A673 (cell line): ENCODE measurements at regions not wholly inside any gene's neighbourhood (a gene's known extent, or its start where the extent isn't known, plus 50 kb on each side); places are given as distances from the start of the nearest gene placed in this dataset.

ENCODE experiments used
- BruUV-seq: library from RNA; stranded (reverse); fragments of 400-500 nt; replicated peaks from 2 replicates; lab custom pipeline; 2021; lab: Mats Ljungman, UMichigan
- CTCF ChIA-PET: fragments of 300-600 bp; sonication (Branson Sonifier 250); formaldehyde crosslinking; loops from one replicate; lab custom pipeline; 2022; ENCODE audit warnings: antibody characterized with exemption; lab: Charles Lee
- POLR2A ChIA-PET: fragments of 300-600 bp; sonication (Branson Sonifier 250); formaldehyde crosslinking; loops from one replicate; lab custom pipeline; 2022; ENCODE audit warnings: antibody characterized with exemption; ENCODE audit not compliant: low non-redundant PET; lab: Charles Lee
- DNase-seq: peaks from one replicate; pipeline ENCODE4 v3.0.0-alpha.2; 2015; ENCODE audit warnings: low spot score
- H3K27ac ChIP-seq: fragments of 200-600 bp; sonication (generic); 2 replicates; pipeline ENCODE4 v1.5.1; 2016; ENCODE audit warnings: mixed run types, low read depth, mild to moderate bottlenecking, mixed read lengths, antibody characterized with exemption, low read length; ENCODE audit not compliant: poor library complexity, severe bottlenecking
- H3K27me3 ChIP-seq: fragments of 200-600 bp; sonication (generic); replicated peaks from 2 replicates; pipeline ENCODE4 v1.6.1; 2017; ENCODE audit warnings: mixed run types, low read depth, mild to moderate bottlenecking, mixed read lengths, antibody characterized with exemption, low read length; ENCODE audit not compliant: insufficient read depth, poor library complexity
- H3K36me3 ChIP-seq: fragments of 200-600 bp; sonication (generic); 2 replicates; pipeline ENCODE4 v1.6.1; 2016; ENCODE audit warnings: mixed run types, mild to moderate bottlenecking, mixed read lengths, antibody characterized with exemption, low read length; ENCODE audit not compliant: insufficient read depth, poor library complexity, severe bottlenecking
- H3K4me1 ChIP-seq: fragments of 200-600 bp; sonication (generic); 2 replicates; pipeline ENCODE4 v1.6.1; 2017; ENCODE audit warnings: mixed run types, mild to moderate bottlenecking, mixed read lengths, antibody characterized with exemption, low read length; ENCODE audit not compliant: insufficient read depth, poor library complexity, severe bottlenecking
- H3K4me3 ChIP-seq: fragments of 200-600 bp; sonication (generic); 2 replicates; pipeline ENCODE4 v1.5.1; 2016; ENCODE audit warnings: low read depth, mixed run types, mild to moderate bottlenecking, mixed read lengths, low read length; ENCODE audit not compliant: poor library complexity, severe bottlenecking
- H3K9me3 ChIP-seq: fragments of 200-600 bp; sonication (generic); 2 replicates; pipeline ENCODE4 v1.6.1; 2016; ENCODE audit warnings: mixed run types, low read depth, mild to moderate bottlenecking, mixed read lengths, antibody characterized with exemption, low read length; ENCODE audit not compliant: poor library complexity, severe bottlenecking
- CTCF ChIP-seq: fragments of 300-800, 200-600 bp; sonication (generic); conservative IDR thresholded peaks from 2 replicates; pipeline ENCODE4 v1.5.1; 2017; ENCODE audit warnings: low read depth, mild to moderate bottlenecking, antibody characterized with exemption, low read length, moderate library complexity, mixed read lengths
- EZH2 ChIP-seq: fragments of 200-600 bp; sonication (generic); IDR thresholded peaks from 2 replicates; pipeline ENCODE4 v1.6.1; 2017; ENCODE audit warnings: borderline replicate concordance, low read depth, mild to moderate bottlenecking, mixed read lengths, antibody characterized with exemption, low read length; ENCODE audit not compliant: poor library complexity, severe bottlenecking
- intact Hi-C: fragments of 100-400 bp; cut with micrococcal nuclease; formaldehyde crosslinking; loops from one replicate; pipeline ENCODE4 v1.10.0; 2022; ENCODE audit not compliant: unreplicated experiment

GRCh38 chr2:109701362-109701761, 87.2 kb downstream of the SOWAHC start:
- BruUV-seq: no TSS peak
- Histone ChIP-seq H3K27me3 (no peaks in the 10 kb centered on the region), H3K4me3 (no peak overlapping the region), H3K27ac (no peak overlapping the region), H3K9me3 (no peaks in the 10 kb centered on the region), H3K36me3 (no peaks in the 10 kb centered on the region), H3K4me1 (no peaks in the 10 kb centered on the region)
- no peak for DNase-seq
- intact Hi-C loops: no loop called here
- ChIA-PET POLR2A (no interaction called here), CTCF (no interaction called here)
- TF ChIP-seq EZH2 (no peak), CTCF (no peak)

- intact Hi-C loops: no loop called here
Measured at GRCh38 chr2:109702250-109702985, 88.3 kb downstream of the SOWAHC start.

GRCh38 chr2:109703077-109703476, 88.9 kb downstream of the SOWAHC start:
- TF ChIP-seq CTCF (no peak), EZH2 (no peak)
- Histone ChIP-seq H3K27ac (no peak overlapping the region), H3K9me3 (no peaks in the 10 kb centered on the region), H3K4me3 (no peak overlapping the region), H3K36me3 (no peaks in the 10 kb centered on the region), H3K4me1 (no peaks in the 10 kb centered on the region), H3K27me3 (no peaks in the 10 kb centered on the region)
- ChIA-PET CTCF (no interaction called here), POLR2A (interaction anchor here (0.6 kb wide), 1 partner anchor 149 kb away, joined by 3 read pairs; no protein-coding TSS in a partner anchor)
- no TSS peak for BruUV-seq
- intact Hi-C loops: no loop called here
- no peak for DNase-seq

More at GRCh38 chr2:109702250-109702985, 88.3 kb downstream of the SOWAHC start:
- Histone ChIP-seq H3K27me3 (no peaks in the 10 kb centered on the region), H3K27ac (no peak overlapping the region), H3K4me1 (no peaks in the 10 kb centered on the region), H3K36me3 (no peaks in the 10 kb centered on the region), H3K9me3 (no peaks in the 10 kb centered on the region), H3K4me3 (no peak overlapping the region)
- TF ChIP-seq EZH2 (no peak), CTCF (no peak)
- BruUV-seq: no TSS peak
- ChIA-PET CTCF (no interaction called here), POLR2A (interaction anchor here (0.6 kb wide), 1 partner anchor 149 kb away, joined by 3 read pairs; no protein-coding TSS in a partner anchor)
- DNase-seq: no peak
